Ascending aorta (tissue), 2 donors: ENCODE measurements at regions not wholly inside any gene's neighbourhood (a gene's known extent, or its start where the extent isn't known, plus 50 kb on each side); places are given as distances from the start of the nearest gene placed in this dataset.

ENCODE experiments used
- DNase-seq, 2 donors: peaks; one replicate each; pipeline ENCODE4 v3.0.0-alpha.2; 2019; ENCODE audit warnings: low spot score in 2 of 2
- H3K27ac ChIP-seq, 2 donors: fragments of 200-600 bp; sonication (generic); one replicate each; pipeline ENCODE4 v1.5.1; 2016 to 2017; ENCODE audit warnings: mild to moderate bottlenecking in 1 of 2
- H3K27me3 ChIP-seq: fragments of 200-600 bp; sonication (generic); one replicate; pipeline ENCODE4 v1.5.1; 2017
- H3K36me3 ChIP-seq, 2 donors: fragments of 200-600 bp; sonication (generic); one replicate each; pipeline ENCODE4 v1.5.1; 2016
- H3K4me1 ChIP-seq, 2 donors: fragments of 200-600 bp; sonication (generic); one replicate each; pipeline ENCODE4 v1.5.1; 2016 to 2017; ENCODE audit warnings: mild to moderate bottlenecking in 1 of 2
- H3K4me3 ChIP-seq, 2 donors: fragments of 200-600 bp; sonication (generic); one replicate each; pipeline ENCODE4 v1.5.1; 2016 to 2017; ENCODE audit warnings: mild to moderate bottlenecking in 1 of 2
- H3K9me3 ChIP-seq, 2 donors: fragments of 200-600 bp; sonication (generic); one replicate each; pipeline ENCODE4 v1.5.1; 2016
- CTCF ChIP-seq, 3 experiments: fragments of 200-600 bp in 2 of 3; fragments of 450-650 bp in 1 of 3; sonication (generic) in 2 of 3; IDR thresholded peaks; one replicate each; pipeline ENCODE4 v1.5.1; 2016 to 2019; ENCODE audit warnings: antibody characterized with exemption in 3 of 3, mild to moderate bottlenecking in 1 of 3, moderate library complexity in 1 of 3
- intact Hi-C: fragments of 100-400 bp; cut with DNase I; formaldehyde crosslinking; loops from one replicate; pipeline ENCODE4 v1.15.1; 2023

GRCh38 chr9:1743121-1743960 lies 271.8 kb upstream of the SMARCA2 start:
- Histone ChIP-seq H3K4me3 (no peak overlapping the region), H3K4me1 (no peaks in the 10 kb centered on the region), H3K36me3 (no peaks in the 10 kb centered on the region), H3K9me3 (no peaks in the 10 kb centered on the region), H3K27me3 (no peaks in the 10 kb centered on the region), H3K27ac (no peak overlapping the region)
- intact Hi-C loops, result no loop called here
- no peak for DNase-seq
- TF ChIP-seq CTCF (IDR thresholded peaks at IDR 0.05), result no peak

GRCh38 chr9:1745980-1746379 lies 269.2 kb upstream of the SMARCA2 start:
- intact Hi-C loops, result no loop called here
- TF ChIP-seq CTCF (IDR thresholded peaks at IDR 0.05), result no peak

GRCh38 chr9:1747417-1747967 lies 267.7 kb upstream of the SMARCA2 start:
- no peaks in the 10 kb centered on the region for H3K4me1 ChIP-seq
- no peak for TF ChIP-seq CTCF (IDR thresholded peaks at IDR 0.05)
- H3K4me3 ChIP-seq, result no peak overlapping the region
- H3K27me3 ChIP-seq, result no peaks in the 10 kb centered on the region
- no peaks in the 10 kb centered on the region for H3K9me3 ChIP-seq
- H3K36me3 ChIP-seq, result no peaks in the 10 kb centered on the region
- no peak for DNase-seq
- H3K27ac ChIP-seq, result no peak overlapping the region
- intact Hi-C loops, result no loop called here

More at GRCh38 chr9:1745980-1746379, 269.2 kb upstream of the SMARCA2 start:
- Histone ChIP-seq H3K27me3 (no peaks in the 10 kb centered on the region), H3K9me3 (no peaks in the 10 kb centered on the region), H3K4me1 (no peaks in the 10 kb centered on the region), H3K36me3 (no peaks in the 10 kb centered on the region), H3K27ac (no peak overlapping the region), H3K4me3 (no peak overlapping the region)
- DNase-seq, result no peak

- DNase-seq, result no peak
- no peaks in the 10 kb centered on the region for H3K36me3 ChIP-seq
- no peak overlapping the region for H3K4me3 ChIP-seq
- H3K9me3 ChIP-seq, result no peaks in the 10 kb centered on the region
- no peak for TF ChIP-seq CTCF (IDR thresholded peaks at IDR 0.05)
- no peaks in the 10 kb centered on the region for H3K27me3 ChIP-seq
- H3K27ac ChIP-seq, result no peak overlapping the region
- intact Hi-C loops, result no loop called here
- no peaks in the 10 kb centered on the region for H3K4me1 ChIP-seq
Observed at GRCh38 chr9:1748407-1748806, 266.7 kb upstream of the SMARCA2 start.

GRCh38 chr9:1757186-1757585 lies 258.0 kb upstream of the SMARCA2 start:
- H3K4me3 ChIP-seq, result no peak overlapping the region
- no peaks in the 10 kb centered on the region for H3K9me3 ChIP-seq
- H3K36me3 ChIP-seq, result no peaks in the 10 kb centered on the region
- H3K27ac ChIP-seq, result no peak overlapping the region
- TF ChIP-seq CTCF (IDR thresholded peaks at IDR 0.05), result no peak
- intact Hi-C loops, result no loop called here
- no peaks in the 10 kb centered on the region for H3K4me1 ChIP-seq
- H3K27me3 ChIP-seq, result no peaks in the 10 kb centered on the region
- DNase-seq, result no peak
